Skin epidermis (tissue), 12 donors: ENCODE measurements at regions not wholly inside any gene's neighbourhood (a gene's known extent, or its start where the extent isn't known, plus 50 kb on each side); places are given as distances from the start of the nearest gene placed in this dataset.
"Not testable (repeated sequence)": the region's sequence is repeated elsewhere in the genome, so short reads cannot be mapped to it uniquely, and the experiment has no call there.

ENCODE experiments used
- H3K27ac ChIP-seq, 21 experiments: fragments of 200-600 bp; sonication (generic) in 11 of 21; one replicate each; pipeline ENCODE4 v1.5.0; 2020; ENCODE audit warnings: mild to moderate bottlenecking in 3 of 21, inconsistent platforms in 2 of 21, moderate library complexity in 2 of 21
- H3K4me3 ChIP-seq, 7 experiments: fragments of 200-600 bp; sonication (generic) in 2 of 7; one replicate each; pipeline ENCODE4 v1.5.0; 2020; ENCODE audit warnings: inconsistent platforms in 2 of 7, mild to moderate bottlenecking in 2 of 7, moderate library complexity in 1 of 7

DNA sequence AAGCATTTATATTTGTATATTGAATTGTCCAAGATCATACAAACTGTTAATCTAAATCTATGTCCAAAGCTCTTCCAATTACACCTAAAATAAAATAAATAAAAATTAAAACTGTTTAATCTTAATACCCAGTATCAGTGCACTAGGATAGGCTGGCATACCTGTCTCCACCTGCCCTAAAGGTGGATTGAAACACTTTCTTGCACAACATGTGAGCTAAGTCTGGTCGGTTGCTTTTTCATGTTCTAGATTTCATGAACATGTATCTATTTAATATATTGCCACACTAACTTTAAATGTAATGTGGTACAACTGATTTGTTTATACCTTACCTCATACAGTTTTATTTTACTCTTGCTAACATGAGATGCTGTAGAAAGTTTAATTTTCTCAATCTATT is 193.0 kb downstream of the VGLL3 start:
- Histone ChIP-seq H3K27ac (no peak overlapping the region), H3K4me3 (no peak overlapping the region)

DNA sequence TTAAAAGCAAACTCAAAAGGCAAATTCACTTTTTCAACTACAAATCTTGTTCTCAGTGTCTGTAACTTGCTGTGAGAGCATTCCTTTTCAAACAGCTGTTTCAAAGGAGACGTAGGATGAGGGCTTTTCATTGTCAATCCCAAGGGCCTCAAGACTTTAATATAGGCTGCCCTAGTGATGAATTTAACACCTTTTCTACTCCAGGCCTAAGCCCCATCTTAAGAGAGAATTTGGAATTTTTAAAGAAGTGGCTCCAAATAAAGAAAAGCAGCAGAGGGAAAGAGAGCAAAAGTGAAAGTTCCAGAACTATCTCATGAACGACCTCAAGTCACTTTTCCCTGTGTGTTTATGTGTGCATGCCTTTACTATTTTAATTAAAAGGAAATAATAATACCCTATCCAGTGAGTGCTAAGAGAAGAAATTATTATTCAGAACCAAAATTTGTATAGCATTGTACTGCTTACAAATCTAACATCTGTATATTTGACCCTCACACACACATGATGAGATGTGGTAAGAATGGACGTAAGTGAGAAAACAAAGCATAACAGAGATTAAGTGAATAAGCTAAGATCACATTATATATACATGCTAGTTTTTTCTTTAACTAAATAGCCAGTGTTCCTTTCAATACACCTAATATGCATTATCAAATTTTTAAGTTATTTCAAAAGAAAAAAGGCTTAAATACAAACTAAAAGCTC is 196.4 kb downstream of the VGLL3 start:
- H3K27ac ChIP-seq = peak overlapping the region in 16 of 21 experiments; percentile 5 to 83 (median 54)
- no peak overlapping the region for H3K4me3 ChIP-seq

DNA sequence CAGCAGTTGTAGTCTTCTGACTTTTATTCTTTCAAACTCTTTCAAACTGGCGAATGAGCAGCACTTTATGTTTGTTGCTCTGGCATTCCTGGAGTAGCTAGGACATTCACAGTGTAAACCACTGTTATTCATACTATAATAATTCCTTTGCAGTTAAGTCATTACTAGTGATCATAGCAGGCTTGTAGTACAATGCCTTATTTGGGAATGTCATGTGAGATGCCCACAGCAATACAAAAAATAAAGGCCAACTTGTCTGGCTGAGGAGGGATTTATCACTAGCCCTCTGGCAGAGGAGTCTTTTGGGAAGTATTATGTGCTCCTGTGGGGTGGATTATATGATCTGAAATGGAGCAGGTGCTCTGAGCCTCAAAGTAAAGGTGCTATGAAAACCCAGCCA is 197.2 kb downstream of the VGLL3 start:
- Histone ChIP-seq H3K27ac (peak overlapping the region in 12 of 21 experiments; percentile 26 to 83 (median 63)), H3K4me3 (no peak overlapping the region)

DNA sequence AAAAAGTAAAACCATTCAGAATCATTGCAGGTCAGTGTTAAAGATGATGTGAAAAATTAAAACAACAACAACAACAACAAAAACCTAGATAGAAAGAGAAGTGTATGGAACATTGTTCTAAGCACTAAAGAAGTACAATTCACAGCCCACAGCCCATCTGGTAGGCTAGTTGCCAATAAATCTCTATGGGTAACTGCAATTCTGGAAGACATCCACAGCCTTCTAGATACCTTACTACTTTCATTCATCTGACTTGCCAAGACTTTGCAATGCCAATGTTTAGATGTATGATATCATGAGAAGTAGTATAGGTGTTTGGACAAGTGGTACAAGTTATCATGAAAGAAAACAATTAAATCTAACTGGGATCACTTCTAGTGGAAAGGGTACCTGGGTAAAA is 198.6 kb downstream of the VGLL3 start:
- no peak overlapping the region for H3K4me3 ChIP-seq
- no peak overlapping the region for H3K27ac ChIP-seq

DNA sequence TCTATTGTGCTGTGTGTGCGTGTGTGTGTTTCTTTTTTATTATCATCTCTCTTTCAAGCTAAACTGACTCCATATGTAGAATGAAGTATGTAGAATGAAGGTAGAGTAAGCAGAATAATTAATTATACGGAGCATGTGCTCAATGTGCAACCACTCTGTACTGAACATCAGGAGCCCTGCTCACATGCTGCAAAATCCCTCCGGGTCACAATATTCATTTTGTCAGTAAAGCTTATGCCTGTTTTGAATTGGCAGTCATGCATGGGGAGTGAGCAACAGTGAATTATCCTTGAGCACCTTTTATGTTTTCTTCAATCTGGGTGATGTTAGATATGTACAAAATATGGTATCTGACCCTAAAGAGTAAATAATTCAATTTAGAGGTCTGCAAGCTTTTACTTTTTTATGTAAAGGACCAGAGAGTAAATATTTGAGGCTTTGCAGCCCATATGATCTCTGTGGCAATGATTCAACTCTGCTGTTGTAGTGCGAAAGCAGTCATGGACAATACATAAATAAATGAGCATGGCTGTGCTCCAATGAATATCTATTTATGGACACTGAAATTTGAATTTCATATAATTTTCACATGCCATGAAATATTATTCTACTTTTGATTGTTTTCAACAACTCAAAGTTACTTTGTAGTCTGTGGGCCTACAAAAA is 199.9 kb downstream of the VGLL3 start:
- Histone ChIP-seq H3K4me3 (no peak overlapping the region), H3K27ac (no peak overlapping the region)

DNA sequence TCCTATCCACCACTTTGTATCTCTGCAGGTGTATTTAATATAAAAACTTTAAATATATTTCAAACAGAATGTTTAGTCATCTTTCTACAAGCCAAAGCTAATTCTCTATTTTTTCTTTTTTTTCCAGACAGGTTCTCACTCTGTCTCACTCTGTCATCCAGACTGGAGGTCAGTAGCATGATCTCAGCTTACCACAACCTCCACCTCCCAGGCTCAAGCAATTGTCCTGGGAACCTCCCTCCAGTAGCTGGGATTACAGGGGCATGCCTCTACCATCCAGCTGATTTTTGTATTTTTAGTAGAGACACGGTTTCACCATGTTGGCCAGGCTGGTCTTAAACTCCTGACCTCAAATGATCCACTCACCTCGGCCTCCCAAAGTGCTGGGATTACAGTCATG is 202.6 kb downstream of the VGLL3 start:
- H3K27ac ChIP-seq = no peak overlapping the region

DNA sequence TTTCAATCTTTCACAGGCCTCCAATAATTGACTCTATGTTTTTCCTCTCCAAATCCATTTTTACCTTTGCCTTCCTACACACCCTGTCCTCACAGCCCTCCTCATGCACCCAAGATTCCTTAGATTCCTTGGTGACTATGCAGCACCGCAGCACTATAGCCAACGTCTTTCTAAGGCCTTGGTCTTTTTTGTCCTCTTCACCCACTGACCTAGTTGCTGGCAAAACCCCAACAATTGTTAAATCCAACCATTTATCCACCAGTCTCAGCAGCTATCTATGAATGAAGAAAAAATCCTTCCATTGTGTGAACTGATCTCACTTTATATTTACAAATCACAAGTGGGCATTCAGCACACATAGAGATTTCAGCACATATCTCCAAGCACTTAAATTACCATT is 203.9 kb downstream of the VGLL3 start:
- no peak overlapping the region for H3K27ac ChIP-seq
- H3K4me3 ChIP-seq = no peak overlapping the region

More for the DNA sequence above, 202.6 kb downstream of the VGLL3 start:
- H3K4me3 ChIP-seq = no peak overlapping the region

DNA sequence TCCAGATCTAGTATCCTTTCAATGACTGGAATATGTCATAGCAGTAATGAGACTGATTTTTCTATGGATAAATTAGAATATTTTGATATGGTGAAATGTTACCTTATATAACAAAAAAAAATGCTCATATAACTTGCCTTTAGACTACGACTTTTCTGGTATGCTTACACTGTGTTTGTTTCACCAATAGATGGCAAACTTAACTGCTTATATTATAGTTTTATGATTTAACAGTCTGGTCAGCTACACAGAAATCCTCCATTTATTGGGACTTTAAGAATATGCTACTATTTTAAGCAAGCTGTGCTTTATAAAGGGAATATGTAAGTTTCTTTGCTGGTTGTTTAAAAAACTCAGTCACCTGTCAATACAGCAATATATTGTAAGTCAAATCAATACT is 205.6 kb downstream of the VGLL3 start:
- no peak overlapping the region for H3K4me3 ChIP-seq
- H3K27ac ChIP-seq = peak overlapping the region in 1 of 21 experiments; percentile 4

DNA sequence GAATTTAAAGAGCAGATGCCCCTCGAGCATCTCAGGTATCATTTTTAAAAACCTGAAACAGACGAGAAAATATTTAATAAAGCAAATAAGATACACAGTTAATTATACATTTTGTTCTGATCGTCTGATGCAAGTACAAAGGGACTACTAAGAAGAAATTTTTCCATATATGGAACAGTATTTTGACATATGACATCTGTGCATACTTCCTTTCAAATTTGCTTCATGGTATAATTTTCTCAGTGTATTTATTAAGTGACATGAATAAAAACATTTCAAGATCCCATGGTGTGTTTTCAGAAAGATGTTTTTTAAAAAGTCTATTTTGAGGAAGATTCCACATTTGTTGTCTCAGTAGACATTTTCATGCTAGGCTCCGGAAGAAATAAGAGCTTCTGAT is 208.1 kb downstream of the VGLL3 start:
- Histone ChIP-seq H3K4me3 (no peak overlapping the region), H3K27ac (peak overlapping the region in 1 of 21 experiments; percentile 56)

DNA sequence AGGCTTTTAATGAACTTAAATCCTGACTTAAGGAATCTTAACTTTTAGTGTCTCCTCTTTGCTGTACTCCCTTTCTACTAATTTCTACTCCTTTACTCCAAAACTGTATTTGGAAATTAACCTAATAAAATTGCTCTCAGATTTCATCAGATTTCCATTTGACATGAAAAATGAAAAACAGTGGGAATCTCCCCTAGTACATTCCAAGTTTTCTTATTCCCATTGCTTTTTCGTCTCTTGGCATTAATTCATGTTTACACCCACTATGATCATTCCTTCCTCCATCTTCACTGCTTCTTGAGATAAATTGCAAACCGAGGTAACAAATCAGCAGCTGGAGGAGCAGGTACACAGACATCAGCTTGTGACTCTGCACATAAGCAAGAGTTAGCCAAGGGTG is 208.7 kb downstream of the VGLL3 start:
- H3K27ac ChIP-seq = peak overlapping the region in 1 of 21 experiments; percentile 56

DNA sequence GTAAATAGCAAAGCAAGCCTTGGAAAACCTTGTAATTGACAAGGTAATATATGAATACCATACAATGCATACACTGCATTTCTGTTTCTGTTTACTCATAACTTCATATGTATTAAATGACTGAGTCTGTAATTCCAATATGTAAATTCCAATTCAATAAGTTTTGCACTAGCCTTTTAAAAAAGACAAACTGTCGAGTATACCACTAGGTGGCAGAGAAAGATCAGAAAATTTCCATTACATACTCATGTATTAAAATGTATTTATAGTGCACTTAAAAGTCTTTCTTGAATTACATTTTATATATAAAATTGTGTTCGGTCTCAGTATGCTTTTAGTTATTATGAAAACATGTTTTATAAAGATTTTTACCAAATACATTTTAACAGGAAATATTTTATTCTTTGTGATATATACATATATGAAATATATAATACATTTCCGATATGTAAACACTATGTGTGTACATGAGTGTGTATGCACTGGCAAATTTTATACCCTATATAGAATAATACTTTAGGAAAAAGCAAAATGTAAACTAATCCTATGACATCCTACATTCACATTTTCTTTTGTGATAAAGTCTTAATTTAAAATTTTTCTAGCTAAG is 216.8 kb downstream of the VGLL3 start:
- Histone ChIP-seq H3K27ac (no peak overlapping the region), H3K4me3 (no peak overlapping the region)

More for the DNA sequence above, 208.7 kb downstream of the VGLL3 start:
- H3K4me3 ChIP-seq = no peak overlapping the region

DNA sequence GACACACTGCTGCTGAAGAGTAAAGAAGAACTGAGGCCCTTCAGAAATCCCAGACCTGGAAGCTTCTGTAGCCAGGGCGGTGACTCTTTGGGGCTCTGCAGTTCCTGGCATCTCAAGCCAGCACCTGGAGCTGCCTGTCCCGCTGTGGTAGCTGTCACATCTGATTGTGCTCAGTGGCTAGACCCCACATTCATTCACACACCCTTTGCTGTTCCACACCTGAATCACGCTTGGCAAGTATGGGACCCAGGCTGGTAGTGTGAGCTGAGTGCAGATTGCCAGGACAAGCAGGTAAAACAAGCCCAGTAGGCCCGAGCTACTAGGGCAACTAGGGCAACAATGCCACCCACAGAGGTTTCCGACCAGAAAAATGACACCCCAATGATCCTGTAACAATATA is 218.2 kb downstream of the VGLL3 start:
- no peak overlapping the region for H3K27ac ChIP-seq
- no peak overlapping the region for H3K4me3 ChIP-seq

DNA sequence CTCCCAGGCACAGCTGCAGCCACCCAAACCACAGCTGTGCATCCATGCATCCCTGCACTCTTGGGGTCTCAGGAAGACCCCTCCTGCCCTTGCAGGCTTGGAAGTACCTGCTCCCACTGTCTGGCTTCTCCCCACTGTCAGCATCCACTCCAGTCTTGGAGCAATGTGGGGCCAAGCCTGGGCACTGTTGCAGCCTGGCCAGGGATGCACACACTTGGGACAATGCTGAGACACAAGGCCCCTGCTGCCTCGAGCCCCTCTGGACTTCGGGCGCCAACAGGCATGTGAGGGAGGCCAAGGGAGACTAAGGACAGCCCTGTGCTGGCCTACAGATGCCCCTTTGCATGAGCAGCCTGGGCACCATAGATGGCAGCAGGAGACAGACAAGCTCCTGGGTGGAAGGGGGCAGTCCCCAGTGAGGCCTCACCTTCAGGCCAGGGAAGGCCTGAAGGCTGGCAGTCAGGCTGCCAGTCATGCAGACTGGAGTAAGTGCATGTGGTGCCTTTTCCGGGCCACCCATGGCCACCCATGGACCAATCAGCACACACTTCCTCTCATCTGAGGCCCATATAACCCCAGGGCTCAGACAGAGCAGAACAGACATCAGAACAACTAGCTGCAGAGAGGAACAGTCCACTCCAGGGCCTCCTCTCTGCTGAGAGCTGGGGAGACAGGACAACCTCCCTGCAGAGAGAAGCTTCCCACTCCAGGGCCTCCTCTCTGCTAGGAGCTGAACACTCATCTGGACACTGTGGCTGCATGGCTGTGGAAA is 219.0 kb downstream of the VGLL3 start:
- Histone ChIP-seq H3K4me3 (no peak overlapping the region), H3K27ac (no peak overlapping the region)

DNA sequence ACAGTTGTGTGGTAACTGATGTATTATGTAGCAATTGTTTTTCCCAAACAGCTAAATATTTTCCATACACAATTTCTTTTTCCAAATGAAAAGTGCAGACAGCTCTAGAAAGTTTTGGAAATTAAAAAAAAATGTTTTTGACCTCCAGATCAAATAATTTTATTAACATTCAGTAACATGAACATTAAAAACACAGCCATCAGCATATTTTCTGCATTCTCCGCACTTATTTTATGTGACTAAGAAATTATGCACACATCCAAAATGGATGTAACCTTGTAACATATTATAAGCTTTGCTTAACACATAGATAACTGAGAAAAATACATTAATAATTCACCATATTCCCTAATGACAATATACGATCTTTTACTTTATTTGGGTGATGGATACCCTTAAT is 224.6 kb downstream of the VGLL3 start:
- no peak overlapping the region for H3K4me3 ChIP-seq
- no peak overlapping the region for H3K27ac ChIP-seq

DNA sequence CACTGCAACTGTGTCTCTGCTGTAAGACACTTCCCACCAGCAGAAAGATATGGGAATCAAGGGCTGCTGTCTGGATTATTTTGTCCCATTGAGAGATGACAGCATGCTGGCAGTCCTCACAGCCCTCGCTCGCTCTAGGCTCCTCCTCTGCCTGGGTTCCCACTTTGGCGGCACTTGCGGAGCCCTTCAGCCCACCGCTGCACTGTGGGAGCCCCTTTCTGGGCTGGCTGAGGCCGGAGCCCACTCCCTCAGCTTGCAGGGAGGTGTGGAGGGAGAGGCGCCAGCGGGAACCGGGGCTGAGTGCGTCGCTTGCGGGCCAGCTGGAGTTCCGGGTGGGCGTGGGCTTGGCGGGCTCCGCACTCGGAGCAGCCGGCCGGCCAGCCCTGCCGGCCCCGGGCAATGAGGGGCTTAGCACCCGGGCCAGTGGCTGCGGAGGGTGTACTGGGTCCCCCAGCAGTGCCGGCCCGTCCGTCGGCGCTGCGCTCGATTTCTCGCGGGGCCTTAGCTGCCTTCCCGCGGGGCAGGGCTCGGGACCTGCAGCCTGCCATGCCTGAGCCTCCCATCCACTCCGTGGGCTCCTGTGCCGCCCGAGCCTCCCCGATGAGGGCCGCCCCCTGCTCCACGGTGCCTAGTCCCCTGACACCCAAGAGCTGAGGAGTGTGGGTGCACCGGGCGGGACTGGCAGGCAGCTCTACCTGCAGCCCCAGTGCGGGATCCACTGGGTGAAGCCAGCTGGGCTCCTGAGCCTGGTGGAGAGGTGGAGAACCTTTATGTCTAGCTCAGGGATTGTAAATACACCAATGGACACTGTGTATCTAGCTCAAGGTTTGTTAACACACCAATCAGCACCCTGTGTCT is 233.4 kb downstream of the VGLL3 start:
- H3K4me3 ChIP-seq = not testable (repeated sequence)

DNA sequence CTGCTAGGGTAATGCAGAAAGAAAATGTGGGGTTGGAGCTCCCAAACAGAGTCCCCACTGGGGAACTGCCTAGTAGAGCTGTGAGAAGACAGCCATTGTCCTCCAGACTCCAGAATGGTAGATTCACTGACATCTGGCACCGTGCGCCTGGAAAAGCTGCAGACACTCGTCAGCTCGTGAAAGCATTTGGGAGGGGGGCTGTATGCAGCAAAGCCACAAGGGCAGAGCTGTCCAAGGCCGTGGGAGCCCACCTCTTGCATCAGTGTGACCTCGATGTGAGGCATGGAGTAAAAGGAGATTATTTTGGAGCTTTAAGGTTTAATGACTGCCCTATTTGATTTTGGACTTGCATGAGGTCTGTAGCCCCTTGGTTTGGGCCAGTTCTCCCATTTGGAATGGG is 242.9 kb downstream of the VGLL3 start:
- no peak overlapping the region for H3K27ac ChIP-seq
- no peak overlapping the region for H3K4me3 ChIP-seq

More for the DNA sequence above, 233.4 kb downstream of the VGLL3 start:
- not testable (repeated sequence) for H3K27ac ChIP-seq

DNA sequence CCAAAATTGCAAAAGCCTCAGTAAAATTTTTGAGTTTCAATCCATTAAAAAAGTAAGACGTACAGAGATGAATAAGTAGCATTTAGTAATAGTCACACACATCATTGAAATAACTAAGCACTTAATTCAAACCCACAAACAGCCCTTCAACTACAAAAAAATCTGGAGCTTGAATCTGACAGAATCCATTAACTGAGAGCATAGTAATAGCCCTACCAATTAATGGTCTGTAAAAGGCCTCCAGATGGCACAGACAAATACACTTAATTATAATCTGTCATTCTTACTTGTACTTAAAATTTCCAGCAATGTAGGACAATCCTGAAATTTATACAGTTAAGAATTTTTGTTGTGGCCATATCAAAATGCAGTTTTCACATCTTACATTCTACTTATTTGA is 246.9 kb downstream of the VGLL3 start:
- H3K27ac ChIP-seq = no peak overlapping the region
- H3K4me3 ChIP-seq = no peak overlapping the region

DNA sequence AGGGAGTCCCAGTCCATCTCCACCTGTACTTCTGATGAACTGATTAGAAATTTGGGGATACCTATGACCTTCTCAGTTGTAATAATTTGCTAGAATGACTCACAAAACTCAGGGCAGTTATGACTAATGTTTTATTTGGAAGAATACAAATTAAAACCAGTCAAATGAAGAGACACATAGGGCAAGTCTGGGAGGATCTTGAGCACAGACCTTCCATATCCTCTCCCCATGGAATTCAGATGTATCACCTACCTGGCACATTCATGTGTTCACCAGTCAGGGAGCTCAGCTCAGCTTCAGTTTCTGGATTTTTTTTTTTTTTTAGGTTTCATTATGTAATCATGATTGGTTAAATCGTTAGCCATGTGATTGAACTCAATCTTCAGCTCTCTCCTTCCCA is 247.7 kb downstream of the VGLL3 start:
- Histone ChIP-seq H3K27ac (no peak overlapping the region), H3K4me3 (no peak overlapping the region)

DNA sequence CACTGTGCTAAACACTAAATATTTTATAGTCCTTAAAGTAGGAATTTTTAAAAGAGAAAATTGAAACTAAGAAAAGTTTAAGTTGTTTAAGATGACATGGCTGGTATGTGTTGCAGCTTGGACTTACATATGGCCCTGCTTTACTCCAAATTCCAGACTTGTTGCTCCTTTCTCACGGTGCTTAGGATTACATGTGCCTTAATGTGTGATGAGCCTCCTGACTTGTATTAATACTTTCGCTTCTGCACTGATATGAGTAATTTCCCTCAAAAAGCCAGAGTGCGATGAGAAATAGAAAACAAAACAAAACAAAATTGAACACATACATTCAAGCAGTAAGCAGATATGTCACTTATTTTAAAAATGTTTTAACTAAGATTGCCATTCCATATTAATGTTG is 250.2 kb downstream of the VGLL3 start:
- no peak overlapping the region for H3K27ac ChIP-seq
- H3K4me3 ChIP-seq = no peak overlapping the region

DNA sequence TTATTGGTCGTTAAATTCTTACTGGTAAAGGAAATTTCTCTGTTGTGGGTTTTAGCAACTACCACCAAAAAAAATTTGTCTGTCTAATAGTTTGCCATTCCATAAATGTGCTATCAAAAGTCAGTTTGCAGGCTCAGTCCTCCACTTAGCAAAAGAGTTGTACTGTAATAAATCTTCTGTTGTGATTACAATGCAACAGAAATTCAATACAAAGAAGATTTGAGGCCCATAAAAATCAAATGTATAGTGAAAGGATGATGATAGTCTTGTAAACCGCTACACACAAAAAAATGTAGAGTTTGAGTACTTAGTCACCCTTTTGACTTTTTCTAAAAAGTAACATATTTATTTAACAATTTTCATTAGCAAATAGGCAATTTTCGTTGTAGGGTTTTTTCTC is 251.7 kb downstream of the VGLL3 start:
- H3K4me3 ChIP-seq = no peak overlapping the region
- no peak overlapping the region for H3K27ac ChIP-seq
